ENCODE measurements at regions not wholly inside any gene's neighbourhood (a gene's known extent, or its start where the extent isn't known, plus 50 kb on each side); places are given as distances from the start of the nearest gene placed in this dataset.

DNA sequence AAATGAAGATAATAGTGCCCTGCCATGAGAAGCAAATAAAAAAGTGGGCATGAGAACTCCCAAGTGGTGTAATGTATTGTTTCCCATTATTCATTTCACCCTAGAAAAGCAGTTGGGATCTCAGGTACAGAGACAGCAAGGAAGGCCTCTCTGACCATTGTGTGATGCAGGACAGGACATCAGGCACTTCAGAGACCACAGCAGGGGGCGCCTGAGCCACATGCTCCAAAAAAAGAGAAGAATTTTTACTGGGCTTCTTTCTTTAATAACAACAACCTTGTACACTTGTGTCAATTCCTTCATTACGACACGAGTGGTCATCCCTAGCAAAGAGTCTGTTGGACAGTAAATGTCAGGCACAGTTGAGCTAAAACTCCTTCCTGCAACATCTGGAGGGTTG, 533.3 kb downstream of the OMA1 start:
- no peak for DNase-seq (ENCODE audit: extremely low read depth in 1 of 2, low read depth in 1 of 2)

GRCh38 chr1:58011978-58012377, 534.5 kb downstream of the OMA1 start:
- DNase-seq (ENCODE audit: extremely low read depth in 1 of 2, low read depth in 1 of 2) = no peak

DNA sequence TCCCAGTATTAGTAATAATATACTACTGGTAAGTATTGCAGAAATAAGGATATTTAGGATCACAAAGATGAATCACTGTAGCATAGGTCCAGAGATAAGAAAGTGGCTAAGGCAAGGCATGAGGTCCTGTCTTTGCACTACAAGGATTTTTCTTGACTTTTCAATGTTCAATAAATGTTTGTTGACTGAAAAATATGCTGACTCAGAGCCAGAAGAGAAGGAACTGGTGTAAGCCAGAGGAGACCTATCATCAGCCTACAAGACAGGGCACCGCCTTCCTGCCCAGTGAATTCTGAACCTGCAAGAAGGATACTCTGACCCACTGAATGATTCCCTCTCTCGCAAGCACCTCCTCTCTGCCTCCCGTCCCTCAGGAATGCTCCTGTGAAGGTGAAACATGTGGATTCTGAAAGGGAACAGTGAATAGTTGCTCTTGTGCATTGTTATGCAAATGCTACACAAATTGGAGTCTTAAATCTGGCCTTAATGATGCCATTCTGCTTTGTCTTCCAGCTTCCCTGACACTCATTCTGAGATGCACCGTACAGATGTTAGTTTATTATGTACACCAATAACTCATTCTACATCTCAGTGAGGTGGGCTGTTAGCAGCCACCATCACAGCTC, 540.0 kb downstream of the OMA1 start:
- no peak for DNase-seq (ENCODE audit: extremely low read depth in 1 of 2, low read depth in 1 of 2)

GRCh38 chr1:58005212-58005611, 541.3 kb downstream of the OMA1 start:
- no peak for DNase-seq (ENCODE audit: extremely low read depth in 1 of 2, low read depth in 1 of 2)

DNA sequence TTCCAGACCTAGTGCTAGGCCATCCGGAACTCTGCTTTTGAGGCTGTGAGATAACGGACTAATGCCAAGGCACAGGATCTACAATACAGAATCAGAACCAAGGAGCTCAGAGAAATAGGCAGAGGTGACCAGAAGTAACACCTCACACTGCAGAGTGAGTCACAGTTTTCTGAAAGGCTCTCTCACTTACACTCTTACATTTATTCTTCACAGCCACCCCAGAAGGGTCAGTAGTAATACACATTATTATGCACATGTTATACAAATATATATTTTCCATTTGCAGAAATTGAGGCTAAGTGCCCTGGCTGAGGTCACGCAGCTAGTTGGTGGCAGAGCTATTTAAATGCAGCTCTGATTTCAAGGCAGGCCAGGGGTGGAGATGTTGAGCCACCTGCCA, 542.5 kb downstream of the OMA1 start:
- no peak for DNase-seq (ENCODE audit: extremely low read depth in 1 of 2, low read depth in 1 of 2)

DNA sequence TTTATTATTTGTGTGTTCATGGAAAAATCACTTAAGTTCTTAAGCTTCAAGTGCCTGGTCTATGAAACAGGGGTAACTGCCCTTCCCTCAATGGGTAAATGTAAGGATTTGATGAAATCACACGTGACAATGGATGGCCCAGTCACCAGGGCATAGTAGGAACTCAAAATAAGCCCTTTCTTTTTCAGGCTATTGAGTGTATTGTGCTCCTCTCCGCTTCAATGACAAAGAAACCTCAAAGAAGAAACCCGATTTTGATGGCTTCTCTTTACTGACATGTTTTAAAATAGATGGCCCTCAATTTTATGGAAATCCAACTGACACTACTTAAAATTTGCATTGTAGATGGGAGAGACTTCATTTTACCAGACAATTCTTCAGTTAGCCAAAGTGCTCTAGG, 543.5 kb downstream of the OMA1 start:
- DNase-seq (ENCODE audit: extremely low read depth in 1 of 2, low read depth in 1 of 2) = no peak

DNA sequence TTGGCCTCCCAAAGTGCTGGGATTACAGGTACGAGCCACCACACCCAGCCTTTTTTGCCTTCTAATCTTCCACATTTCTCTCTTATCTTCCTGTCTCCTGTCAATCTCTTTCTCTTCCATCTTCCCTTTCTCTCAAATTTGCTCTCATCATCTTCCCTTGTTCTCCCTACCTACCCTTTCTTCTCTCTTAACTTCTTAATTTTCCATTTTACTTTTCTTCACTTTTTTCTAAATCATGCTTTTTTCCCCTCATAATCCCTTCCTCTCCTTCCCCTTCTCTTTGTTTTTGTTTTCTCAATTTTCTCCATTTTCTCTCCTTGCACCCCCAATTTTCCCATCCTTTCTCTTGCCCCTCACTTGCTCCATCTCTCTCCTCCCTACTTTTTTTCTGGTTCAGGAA, 545.7 kb downstream of the OMA1 start:
- no peak for DNase-seq (ENCODE audit: extremely low read depth in 1 of 2, low read depth in 1 of 2)

DNA sequence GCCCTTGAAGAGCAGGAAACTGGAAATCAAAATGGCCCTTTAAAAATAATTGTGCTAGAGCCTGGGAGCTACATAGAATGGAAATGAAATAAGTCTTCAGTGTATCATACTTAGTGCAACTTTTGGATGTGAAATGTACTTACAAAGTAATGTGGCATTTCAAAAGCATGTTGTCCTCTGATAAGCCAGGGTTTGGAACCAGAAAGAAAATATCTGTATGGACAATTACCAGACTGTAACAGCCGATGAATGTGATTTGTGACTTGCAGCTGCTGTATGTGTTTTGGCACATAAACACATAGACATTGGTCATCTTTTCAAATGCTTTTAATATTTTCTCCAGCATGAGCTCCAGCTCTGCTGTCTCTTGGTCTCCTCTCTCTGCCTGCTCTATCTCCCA, 546.4 kb downstream of the OMA1 start:
- no peak for DNase-seq (ENCODE audit: extremely low read depth in 1 of 2, low read depth in 1 of 2)

GRCh38 chr1:57996400-57996799, 550.1 kb downstream of the OMA1 start:
- DNase-seq (ENCODE audit: extremely low read depth in 1 of 2, low read depth in 1 of 2) = no peak

DNA sequence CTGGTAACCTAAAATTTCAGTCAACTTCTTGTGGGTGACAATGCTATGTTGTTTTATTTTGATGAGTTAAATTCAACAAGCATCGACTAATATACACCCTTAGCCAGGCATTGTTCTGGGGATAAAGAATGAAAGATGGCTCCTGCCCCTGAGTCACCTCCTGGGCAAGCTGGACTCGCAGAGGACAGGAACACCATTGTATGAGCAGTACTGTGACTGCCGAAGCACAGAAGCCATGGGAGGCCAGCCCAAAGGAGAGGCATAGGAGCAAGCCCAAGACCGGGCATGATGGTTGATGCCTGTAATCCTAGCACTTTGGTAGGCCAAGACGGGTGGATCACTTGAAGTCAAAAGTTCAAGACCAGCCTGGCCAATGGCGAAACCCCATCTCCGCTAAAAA, 555.2 kb downstream of the OMA1 start:
- no peak for DNase-seq (ENCODE audit: extremely low read depth in 1 of 2, low read depth in 1 of 2)

DNA sequence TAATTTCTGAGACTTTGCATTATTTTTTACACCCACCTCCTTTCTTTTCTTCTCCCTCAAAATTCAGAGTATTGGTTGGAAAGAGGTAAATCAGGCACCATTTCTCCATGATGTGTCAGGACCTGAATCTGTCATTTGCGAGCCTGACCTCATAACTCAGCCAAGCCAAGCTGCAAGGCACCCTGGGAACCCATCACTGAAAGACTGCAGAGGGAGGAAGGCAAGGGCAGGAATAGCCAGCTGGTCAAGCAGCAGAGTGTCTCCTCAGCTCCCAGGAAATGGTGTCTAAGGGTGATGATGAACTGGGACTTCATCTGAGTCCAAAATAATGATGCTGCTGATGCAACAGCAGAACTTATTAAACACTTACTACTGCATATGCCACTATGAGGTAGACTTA, 556.6 kb downstream of the OMA1 start:
- DNase-seq (ENCODE audit: extremely low read depth in 1 of 2, low read depth in 1 of 2) = no peak

DNA sequence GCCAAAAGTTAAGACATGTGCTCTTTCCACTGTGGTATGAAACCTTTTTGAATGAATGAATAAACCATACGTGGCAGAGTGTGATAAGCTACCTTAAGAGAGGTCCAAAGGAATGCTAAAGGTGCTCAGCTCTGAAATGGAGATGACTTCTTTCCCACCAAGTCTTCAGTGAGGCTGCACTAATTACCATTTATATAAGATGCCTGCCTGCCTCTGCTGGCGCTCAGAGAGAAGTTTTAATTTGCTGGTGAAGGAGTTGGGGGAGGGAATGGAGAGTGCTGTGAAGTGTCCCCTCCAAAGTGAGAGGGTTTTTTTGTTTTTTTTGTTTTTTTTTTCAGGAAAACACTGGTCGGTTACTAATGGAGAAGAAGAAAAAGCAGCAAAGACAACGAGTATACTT, 559.0 kb downstream of the OMA1 start:
- no peak for DNase-seq (ENCODE audit: extremely low read depth in 1 of 2, low read depth in 1 of 2)

- DNase-seq (ENCODE audit: extremely low read depth in 1 of 2, low read depth in 1 of 2) = no peak
These were observed 560.1 kb downstream of the OMA1 start for GRCh38 chr1:57986432-57986831.

GRCh38 chr1:57984277-57984676, 560.4 kb upstream of the DAB1 start:
- DNase-seq (ENCODE audit: extremely low read depth in 1 of 2, low read depth in 1 of 2) = no peak

DNA sequence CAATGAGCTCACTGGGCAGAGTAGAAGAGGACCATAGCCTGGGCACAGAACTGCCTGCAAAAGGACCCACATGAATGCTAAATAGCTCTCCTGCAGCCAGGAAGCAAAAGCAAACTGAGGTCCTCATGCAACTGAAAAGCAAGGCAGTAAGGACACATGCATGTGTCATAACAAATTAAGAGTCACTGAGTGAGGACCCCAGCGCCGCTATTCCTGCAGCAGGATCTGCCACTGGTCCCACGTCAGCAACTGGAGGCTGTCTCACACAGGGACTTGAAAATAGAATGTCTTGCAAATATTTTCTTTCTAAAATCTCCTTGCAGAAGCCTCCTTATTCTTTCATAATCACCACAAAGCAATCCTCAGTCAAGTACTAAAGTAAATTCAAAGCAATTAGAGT, 559.6 kb upstream of the DAB1 start:
- DNase-seq (ENCODE audit: extremely low read depth in 1 of 2, low read depth in 1 of 2) = no peak

DNA sequence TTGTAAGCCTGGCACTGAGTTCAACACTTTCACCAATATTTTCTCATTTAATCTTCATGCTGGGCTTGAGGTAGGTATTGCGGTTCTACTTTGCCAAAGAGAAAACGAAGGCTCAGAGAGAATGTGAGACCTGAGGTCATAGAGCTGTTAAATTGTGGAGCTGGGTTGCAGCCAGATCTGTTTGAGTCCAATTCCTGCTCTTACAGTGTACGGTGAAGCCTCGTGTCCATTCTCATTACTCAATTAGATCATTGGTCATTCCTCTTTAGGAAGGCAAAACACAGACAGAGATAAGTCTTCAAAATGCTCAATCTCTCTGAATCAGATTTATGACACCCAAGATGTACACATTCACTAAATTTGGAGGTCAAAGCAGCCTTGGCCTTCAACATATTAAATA, 559.0 kb upstream of the DAB1 start:
- no peak for DNase-seq (ENCODE audit: extremely low read depth in 1 of 2, low read depth in 1 of 2)

DNA sequence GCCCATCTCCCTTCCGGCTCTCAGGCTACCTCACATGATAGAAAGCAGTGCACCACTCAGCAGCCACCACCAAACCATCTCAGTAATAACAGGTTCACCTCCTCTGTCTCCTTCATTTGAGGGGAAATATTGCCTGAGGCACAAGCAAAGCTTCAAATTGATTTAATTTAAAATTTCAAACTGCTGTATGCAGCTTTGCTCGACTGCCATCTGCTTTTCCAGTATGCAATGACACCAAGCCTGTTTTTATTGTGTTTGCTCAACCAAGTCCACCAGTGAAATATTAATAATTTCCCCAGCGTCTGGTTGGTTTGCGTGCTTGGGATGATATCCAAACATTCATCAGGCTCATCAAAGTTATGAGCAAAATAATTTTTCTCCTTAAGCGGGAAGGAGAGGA, 552.4 kb upstream of the DAB1 start:
- no peak for DNase-seq (ENCODE audit: extremely low read depth in 1 of 2, low read depth in 1 of 2)

GRCh38 chr1:57968321-57968720, 544.5 kb upstream of the DAB1 start:
- DNase-seq (ENCODE audit: extremely low read depth in 1 of 2, low read depth in 1 of 2) = no peak

DNA sequence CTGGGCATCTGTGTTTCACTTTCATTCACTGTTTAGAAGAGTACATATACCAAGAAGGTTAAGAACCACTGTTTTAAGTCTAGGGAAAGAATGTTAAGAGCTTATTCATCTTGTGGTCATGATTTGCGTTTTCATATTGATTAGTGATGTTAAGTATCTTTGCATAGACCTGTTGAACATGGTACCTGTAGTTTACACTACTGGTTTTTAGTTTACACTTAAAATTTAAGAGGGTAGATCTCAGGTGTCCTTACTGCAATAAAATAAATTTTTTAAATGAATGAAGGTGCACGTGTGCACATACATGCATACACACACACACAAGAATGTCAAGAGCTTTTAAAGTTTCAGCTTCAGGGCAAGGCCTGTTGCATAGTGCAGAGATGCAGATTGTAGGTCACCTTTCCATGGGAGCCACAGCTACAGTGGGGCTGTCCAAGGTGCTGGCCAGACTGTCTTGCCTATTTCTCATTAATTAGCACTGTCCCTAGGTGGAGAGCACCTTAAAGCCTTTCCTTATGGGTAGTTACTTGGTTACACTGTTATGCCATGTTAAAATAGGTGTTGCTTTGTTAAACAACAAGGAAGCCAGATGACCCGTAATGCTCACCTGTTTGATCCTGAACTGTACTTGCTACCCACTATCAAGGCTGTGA, 543.0 kb upstream of the DAB1 start:
- DNase-seq (ENCODE audit: extremely low read depth in 1 of 2, low read depth in 1 of 2) = no peak

GRCh38 chr1:57966340-57966739, 542.5 kb upstream of the DAB1 start:
- DNase-seq (ENCODE audit: extremely low read depth in 1 of 2, low read depth in 1 of 2) = no peak

DNA sequence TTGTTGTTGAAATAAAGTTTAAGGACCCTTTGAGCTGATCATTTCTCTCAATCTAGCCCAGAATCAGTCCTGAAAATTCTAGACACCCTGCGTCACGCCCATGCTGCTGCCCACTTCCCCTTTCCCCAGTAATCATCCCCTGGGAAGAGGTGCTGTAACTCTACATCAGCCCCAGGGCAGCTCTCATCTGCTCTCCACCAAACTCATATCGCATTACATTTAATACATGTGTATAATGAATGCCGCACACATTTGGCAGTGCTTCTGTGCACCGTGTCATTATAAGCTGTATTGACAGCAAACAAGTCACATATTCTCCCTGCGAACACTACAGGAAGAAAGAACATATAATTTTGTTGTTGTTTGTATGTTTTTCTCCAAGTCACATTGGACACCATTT, 539.7 kb upstream of the DAB1 start:
- no peak for DNase-seq (ENCODE audit: extremely low read depth in 1 of 2, low read depth in 1 of 2)

GRCh38 chr1:57959531-57960241, 535.8 kb upstream of the DAB1 start:
- DNase-seq (ENCODE audit: extremely low read depth in 1 of 2, low read depth in 1 of 2) = no peak
